ENCODE measurements at regions not wholly inside any gene's neighbourhood (a gene's known extent, or its start where the extent isn't known, plus 50 kb on each side); places are given as distances from the start of the nearest gene placed in this dataset.
A peak's percentile ranks its signal among the peaks of the same experiment; 100 is the strongest.

DNA sequence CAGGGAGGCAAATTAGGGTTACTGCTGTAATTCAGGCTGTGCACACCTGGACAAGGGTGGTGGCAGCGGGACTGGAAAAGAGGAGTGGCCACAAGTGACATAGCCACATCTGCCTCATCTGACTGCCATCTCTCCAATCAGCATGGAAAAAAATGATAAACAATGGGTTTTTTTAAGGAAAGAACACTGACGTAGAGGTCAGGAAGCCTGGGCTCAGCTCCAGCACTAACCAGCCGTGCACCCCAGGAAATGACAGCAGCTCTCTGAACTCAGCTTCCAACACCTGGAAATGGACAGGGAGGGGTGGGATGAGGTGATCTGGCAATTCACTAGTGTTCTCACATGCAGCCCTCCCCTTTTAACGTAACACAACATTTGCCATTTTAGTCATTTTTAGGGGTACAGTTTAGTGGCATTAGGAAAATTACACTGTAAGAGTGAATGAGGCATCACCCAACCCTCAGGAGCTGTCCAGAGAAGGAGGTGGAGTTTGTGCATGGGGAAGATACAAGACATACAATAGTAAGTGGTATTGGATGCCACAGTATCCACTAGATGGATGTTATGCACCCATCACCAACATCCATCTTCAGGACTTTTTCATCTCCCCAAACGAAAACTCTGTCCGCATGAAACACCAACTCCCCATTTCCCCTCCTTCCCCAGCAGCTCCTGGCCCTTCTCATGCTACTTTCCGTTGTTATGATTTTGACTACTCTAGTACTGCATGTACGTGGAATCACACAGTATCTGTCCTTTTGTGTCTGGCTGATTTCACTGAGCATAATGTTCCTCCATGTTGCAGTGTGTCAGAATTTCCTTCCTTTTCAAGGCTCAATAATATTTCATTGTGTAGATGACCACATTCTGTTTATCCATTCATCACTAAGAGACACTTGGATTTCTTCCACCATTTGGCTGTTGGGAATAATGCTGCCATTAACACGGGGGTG is 215.5 kb upstream of the ECI2 start:
- H3K27ac ChIP-seq (ENCODE audit: insufficient read depth, low read depth, low read length): peak overlapping the region; percentile 59
- no peak overlapping the region for H2AFZ ChIP-seq (ENCODE audit: low read depth, low read length)
- dilution Hi-C loops (cut with MboI; ENCODE audit: extremely low pct_ligation_motif_present, low sequenced_read_pairs): no loop called here
- H3K9me1 ChIP-seq (replicated peaks; ENCODE audit: control insufficient read depth, extremely low read depth, insufficient read depth, low read length): no peaks in the 10 kb centered on the region
- peak overlapping the region; percentile 27 for H3K9ac ChIP-seq (replicated peaks; ENCODE audit: extremely low read depth, insufficient read depth, low read length)
- H3K9me3 ChIP-seq (replicated peaks; ENCODE audit: control insufficient read depth, insufficient read depth, low read length): no peaks in the 10 kb centered on the region
- FAIRE-seq (peak; percentile 98), DNase-seq (ENCODE audit: low read depth, low spot score) (peak; percentile 94)
- no peak overlapping the region for H3K4me3 ChIP-seq (replicated peaks in 1 of 3; ENCODE audit: insufficient read depth in 1 of 3, low read depth in 1 of 3, low read length in 3 of 3)
- no peaks in the 10 kb centered on the region for H3K79me2 ChIP-seq (ENCODE audit: control insufficient read depth, insufficient read depth, low read length)
- POLR2A ChIA-PET: interaction anchor here (1.0 kb wide), 1 partner anchor 52 kb away, joined by 3 read pairs; no protein-coding TSS in a partner anchor
- no peaks in the 10 kb centered on the region for H3K36me3 ChIP-seq (ENCODE audit: control insufficient read depth in 2 of 2, extremely low read depth in 1 of 2, insufficient read depth in 2 of 2, low read length in 2 of 2)
- H3K4me2 ChIP-seq (ENCODE audit: insufficient read depth, low read length): peak overlapping the region; percentile 41
- peaks cover 24% of the 10 kb centered on the region for H3K4me1 ChIP-seq (ENCODE audit: control insufficient read depth, extremely low read depth, insufficient read depth, low read length)
- no peaks in the 10 kb centered on the region for H4K20me1 ChIP-seq (replicated peaks; ENCODE audit: control insufficient read depth, extremely low read depth, insufficient read depth, low read length)
- intact Hi-C loops (cut with micrococcal nuclease): loop anchor here (1.0 to 5.0 kb wide), 4 partner anchors 30 to 256 kb away; no protein-coding TSS in a partner anchor
- H3K27me3 ChIP-seq (ENCODE audit: control insufficient read depth in 2 of 2, insufficient read depth in 2 of 2, low read length in 2 of 2): no peaks in the 10 kb centered on the region
- TSS peak; percentile 30 for BruUV-seq (replicated peaks)
- peak; percentile 77 for TF ChIP-seq POLR2AphosphoS5 (IDR thresholded peaks at IDR 0.05; ENCODE audit: insufficient read depth, low read depth, low read length)
- TF ChIP-seq JUN (IDR thresholded peaks at IDR 0.05; ENCODE audit: borderline replicate concordance, insufficient read depth, insufficient read length, low read depth): peak; percentile 69
- TF ChIP-seq GATA2 (IDR thresholded peaks at IDR 0.05; ENCODE audit: insufficient read depth, insufficient read length, low read depth, low read length): peak; percentile 65
- TF ChIP-seq CTCF (IDR thresholded peaks at IDR 0.05; ENCODE audit: extremely low read depth in 1 of 2, insufficient read depth in 1 of 2, low read depth in 1 of 2, low read length in 2 of 2): no peak
- peak; percentile 11 for TF ChIP-seq POLR2A (IDR thresholded peaks at IDR 0.05; ENCODE audit: low read depth, low read length)
- peak; percentile 54 for TF ChIP-seq FOS (IDR thresholded peaks at IDR 0.05; ENCODE audit: borderline replicate concordance, insufficient read depth, low read length)
- TF ChIP-seq MYC (IDR thresholded peaks at IDR 0.05; ENCODE audit: low read depth, low read length): no peak
- CTCF ChIA-PET: interaction anchor here (0.8 to 2.1 kb wide), 12 partner anchors 8 to 680 kb away, joined by 3 to 8 read pairs (median 4); no protein-coding TSS in a partner anchor
